ENCODE measurements at regions not wholly inside any gene's neighbourhood (a gene's known extent, or its start where the extent isn't known, plus 50 kb on each side); places are given as distances from the start of the nearest gene placed in this dataset.

- Histone ChIP-seq H3K4me1 (replicated peaks in 1 of 2) (peaks cover 0 to 23% of the 10 kb centered on the region in 2 donors), H3K4me3 (no peak overlapping the region), H3K27ac (no peak overlapping the region)
- peak in 7 of 8 experiments; percentile 88 to 97 (median 89) for ATAC-seq (replicated peaks in 6 of 8)
- in situ Hi-C loops (cut with MboI; ENCODE audit: low pct_unique_long_range_greater_than_20kb in 2 of 9, low sequenced_read_pairs in 9 of 9, unreplicated experiment in 9 of 9), result no loop called here
- WGBS, 10 experiments, result 0 to 81% (median 53%) methylated on average over 3 to 11 of the region's 12 CpGs
Observed at GRCh38 chr5:4804691-4805360, 335.3 kb upstream of the ADAMTS16 start.

GRCh38 chr5:4815002-4815401 is 325.1 kb upstream of the ADAMTS16 start:
- no peak for ATAC-seq (replicated peaks in 6 of 8)

GRCh38 chr5:4817767-4818166 is 322.4 kb upstream of the ADAMTS16 start:
- WGBS, 10 experiments, result 0 to 100% (median 89%) methylated on average over 1 to 2 of the region's 2 CpGs; no CpG with 5 or more reads in 2 of the 10 experiments
- no peaks in the 10 kb centered on the region for H3K4me1 ChIP-seq (replicated peaks in 1 of 2)
- peak in 1 of 8 experiments; percentile 14 for ATAC-seq (replicated peaks in 6 of 8)

More at GRCh38 chr5:4815002-4815401, 325.1 kb upstream of the ADAMTS16 start:
- Histone ChIP-seq H3K4me3 (no peak overlapping the region), H3K4me1 (replicated peaks in 1 of 2) (no peaks in the 10 kb centered on the region), H3K27ac (no peak overlapping the region)
- WGBS, 10 experiments, result 0 to 87% (median 55%) methylated on average over 1 to 3 of the region's 3 CpGs; no CpG with 5 or more reads in 1 of the 10 experiments
- in situ Hi-C loops (cut with MboI; ENCODE audit: low pct_unique_long_range_greater_than_20kb in 2 of 9, low sequenced_read_pairs in 9 of 9, unreplicated experiment in 9 of 9), result no loop called here

DNA sequence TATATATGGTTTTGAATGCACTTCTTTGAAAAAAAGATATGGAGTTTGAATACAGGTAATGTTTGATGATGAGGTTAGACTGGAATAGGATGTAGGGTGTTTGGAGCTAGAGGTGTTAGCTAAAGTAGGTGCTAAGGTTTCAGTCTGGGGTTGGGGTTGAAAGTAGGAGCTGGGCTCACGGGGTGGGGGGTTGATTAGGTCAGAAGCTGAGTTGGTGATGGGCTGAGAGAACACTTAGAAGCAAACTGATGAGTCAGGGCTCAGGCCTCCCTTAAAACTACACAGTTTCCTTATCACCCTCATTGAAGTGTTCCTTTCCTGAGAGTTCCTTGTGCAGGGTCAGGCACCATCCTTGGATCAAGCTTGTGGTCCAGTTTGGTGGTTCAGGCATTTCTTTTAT is 308.8 kb upstream of the ADAMTS16 start:
- ATAC-seq (replicated peaks in 6 of 8), result no peak
- in situ Hi-C loops (cut with MboI; ENCODE audit: low pct_unique_long_range_greater_than_20kb in 2 of 9, low sequenced_read_pairs in 9 of 9, unreplicated experiment in 9 of 9), result loop anchor here in 1 of 9 experiments (25.0 kb wide), 1 partner anchor 94 kb away; no protein-coding TSS in a partner anchor
- H3K4me3 ChIP-seq, result no peak overlapping the region
- peaks cover 0 to 16% of the 10 kb centered on the region in 2 donors for H3K4me1 ChIP-seq (replicated peaks in 1 of 2)
- 0 to 33% methylated on average over 1 of the region's 1 CpG; no CpG with 5 or more reads in 8 of the 10 experiments for WGBS, 10 experiments
- no peak overlapping the region for H3K27ac ChIP-seq

More at GRCh38 chr5:4817767-4818166, 322.4 kb upstream of the ADAMTS16 start:
- Histone ChIP-seq H3K27ac (no peak overlapping the region), H3K4me3 (no peak overlapping the region)
- in situ Hi-C loops (cut with MboI; ENCODE audit: low pct_unique_long_range_greater_than_20kb in 2 of 9, low sequenced_read_pairs in 9 of 9, unreplicated experiment in 9 of 9), result no loop called here

DNA sequence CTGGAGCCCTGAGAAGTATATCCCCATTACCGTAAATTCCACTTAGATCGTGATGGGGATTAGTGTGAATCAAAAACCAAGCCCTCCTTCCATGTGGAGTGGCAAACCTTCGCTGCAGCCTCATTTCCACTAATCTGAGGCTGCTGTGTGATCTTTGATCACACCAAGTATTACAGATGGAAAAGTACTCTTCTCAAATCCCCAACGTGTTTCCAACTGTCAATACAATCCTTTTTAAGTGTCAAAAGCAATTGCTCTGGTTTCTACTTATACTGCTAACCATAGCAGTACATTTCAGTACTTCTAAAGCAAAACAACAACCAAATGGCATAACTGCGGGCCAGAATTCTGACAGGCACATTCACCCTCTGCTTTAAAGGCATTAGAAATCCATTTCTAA is 307.7 kb upstream of the ADAMTS16 start:
- no peak overlapping the region for H3K27ac ChIP-seq
- no peak for ATAC-seq (replicated peaks in 6 of 8)
- H3K4me1 ChIP-seq (replicated peaks in 1 of 2), result peaks cover 0 to 16% of the 10 kb centered on the region in 2 donors
- no peak overlapping the region for H3K4me3 ChIP-seq
- in situ Hi-C loops (cut with MboI; ENCODE audit: low pct_unique_long_range_greater_than_20kb in 2 of 9, low sequenced_read_pairs in 9 of 9, unreplicated experiment in 9 of 9), result loop anchor here in 1 of 9 experiments (25.0 kb wide), 1 partner anchor 95 kb away; no protein-coding TSS in a partner anchor
- 0 to 93% (median 59%) methylated on average over 1 to 5 of the region's 5 CpGs for WGBS, 10 experiments

DNA sequence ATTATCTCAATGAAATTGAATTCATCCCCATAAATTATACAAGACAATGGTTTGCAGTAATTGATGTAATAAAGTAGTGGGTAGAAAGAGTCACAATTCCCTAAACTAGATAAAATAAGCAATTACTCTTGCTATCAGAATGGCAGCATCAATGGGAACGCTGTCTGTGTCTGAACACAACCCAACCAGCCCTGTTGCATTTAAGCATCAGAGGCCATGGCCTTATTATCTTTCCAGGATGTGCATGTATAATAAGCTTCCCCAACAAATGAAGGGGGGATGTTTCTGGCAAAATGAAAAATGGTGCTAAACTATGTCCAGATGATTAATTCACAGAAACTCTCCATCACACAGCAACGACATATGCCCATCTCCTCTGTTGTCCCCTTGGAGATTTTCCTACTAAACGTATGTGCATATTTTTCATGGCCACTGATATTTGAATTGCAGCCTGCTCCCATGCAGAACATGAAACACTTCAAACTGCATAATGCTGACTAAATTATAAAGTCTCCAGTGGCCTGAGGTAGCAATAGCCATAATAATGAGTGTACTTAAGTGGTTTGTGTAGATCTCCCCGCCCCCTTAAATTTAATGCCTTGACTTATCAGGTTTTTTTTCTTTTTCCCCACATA is 306.9 kb upstream of the ADAMTS16 start:
- WGBS, 10 experiments, result 0 to 100% (median 33%) methylated on average over 1 to 4 of the region's 4 CpGs; no CpG with 5 or more reads in 1 of the 10 experiments
- ATAC-seq (replicated peaks in 6 of 8), result peak; percentile 36 to 96 (median 60)
- in situ Hi-C loops (cut with MboI; ENCODE audit: low pct_unique_long_range_greater_than_20kb in 2 of 9, low sequenced_read_pairs in 9 of 9, unreplicated experiment in 9 of 9), result loop anchor here in 1 of 9 experiments (25.0 kb wide), 1 partner anchor 96 kb away; no protein-coding TSS in a partner anchor
- H3K27ac ChIP-seq, result no peak overlapping the region
- H3K4me3 ChIP-seq, result no peak overlapping the region
- peaks cover 0 to 16% of the 10 kb centered on the region in 2 donors for H3K4me1 ChIP-seq (replicated peaks in 1 of 2)

GRCh38 chr5:4837489-4838058 is 302.6 kb upstream of the ADAMTS16 start:
- Histone ChIP-seq H3K4me1 (replicated peaks in 1 of 2) (peaks cover 0 to 12% of the 10 kb centered on the region in 2 donors), H3K27ac (no peak overlapping the region), H3K4me3 (no peak overlapping the region)
- ATAC-seq (replicated peaks in 6 of 8), result no peak
- WGBS, 10 experiments, result 85 to 95% methylated on average over 4 to 7 of the region's 28 CpGs; no CpG with 5 or more reads in 8 of the 10 experiments
- in situ Hi-C loops (cut with MboI; ENCODE audit: low pct_unique_long_range_greater_than_20kb in 2 of 9, low sequenced_read_pairs in 9 of 9, unreplicated experiment in 9 of 9), result loop anchor here in 1 of 9 experiments (25.0 kb wide), 1 partner anchor 100 kb away; no protein-coding TSS in a partner anchor

DNA sequence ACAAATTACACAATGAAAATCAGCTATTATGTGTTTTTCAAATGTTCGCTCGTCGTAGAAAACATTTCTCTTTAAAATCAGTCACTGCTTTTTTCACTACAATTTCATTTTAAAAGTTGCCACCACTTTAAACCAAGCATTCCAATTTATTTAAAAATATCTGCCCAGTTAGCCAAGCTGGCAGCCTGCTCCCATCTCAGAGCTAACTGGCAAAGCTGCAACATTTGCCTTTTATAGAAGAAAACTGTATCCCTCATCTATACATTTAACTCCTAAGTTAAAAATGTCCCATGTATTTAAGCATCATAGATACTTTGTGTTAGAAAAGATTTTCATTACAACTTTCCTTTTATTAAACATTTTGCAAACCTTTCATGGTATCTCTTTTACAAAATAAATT is 294.9 kb upstream of the ADAMTS16 start:
- 6 to 100% (median 85%) methylated on average over 1 to 3 of the region's 3 CpGs; no CpG with 5 or more reads in 1 of the 10 experiments for WGBS, 10 experiments
- H3K27ac ChIP-seq, result no peak overlapping the region
- H3K4me3 ChIP-seq, result no peak overlapping the region
- in situ Hi-C loops (cut with MboI; ENCODE audit: low pct_unique_long_range_greater_than_20kb in 2 of 9, low sequenced_read_pairs in 9 of 9, unreplicated experiment in 9 of 9), result loop anchor here in 1 of 9 experiments (25.0 kb wide), 1 partner anchor 108 kb away; no protein-coding TSS in a partner anchor
- ATAC-seq (replicated peaks in 6 of 8), result no peak
- H3K4me1 ChIP-seq (replicated peaks in 1 of 2), result peaks cover 0 to 2% of the 10 kb centered on the region in 2 donors

GRCh38 chr5:4847766-4848165 is 292.4 kb upstream of the ADAMTS16 start:
- H3K4me1 ChIP-seq (replicated peaks in 1 of 2), result peaks cover 0 to 2% of the 10 kb centered on the region in 2 donors
- no peak overlapping the region for H3K27ac ChIP-seq
- no peak overlapping the region for H3K4me3 ChIP-seq
- WGBS, 10 experiments, result 38 to 100% (median 93%) methylated on average over 1 to 3 of the region's 3 CpGs; no CpG with 5 or more reads in 3 of the 10 experiments
- in situ Hi-C loops (cut with MboI; ENCODE audit: low pct_unique_long_range_greater_than_20kb in 2 of 9, low sequenced_read_pairs in 9 of 9, unreplicated experiment in 9 of 9), result loop anchor here in 1 of 9 experiments (25.0 kb wide), 1 partner anchor 110 kb away; no protein-coding TSS in a partner anchor
- no peak for ATAC-seq (replicated peaks in 6 of 8)

DNA sequence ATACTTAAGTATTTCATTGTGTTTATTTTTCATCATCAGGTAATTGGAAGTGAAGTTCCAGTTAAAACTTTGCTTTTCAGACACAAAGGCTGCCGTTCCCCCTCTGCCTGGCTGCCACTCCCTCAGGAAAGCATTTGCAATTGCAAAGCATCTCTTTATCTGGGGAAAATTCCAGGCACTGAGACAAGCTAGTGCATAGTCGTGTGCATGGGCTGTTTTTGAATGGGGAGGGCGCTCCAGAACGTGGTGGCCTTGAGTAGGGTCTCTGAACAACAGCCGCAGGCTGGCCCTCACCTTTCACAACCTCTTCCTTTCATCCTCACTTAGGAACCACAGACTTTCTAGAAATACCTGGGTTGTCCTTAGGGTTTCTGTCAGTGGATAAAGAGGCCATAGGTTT is 285.1 kb upstream of the ADAMTS16 start:
- WGBS, 10 experiments, result 10 to 100% (median 23%) methylated on average over 1 to 5 of the region's 5 CpGs; no CpG with 5 or more reads in 2 of the 10 experiments
- ATAC-seq (replicated peaks in 6 of 8), result peak in 3 of 8 experiments; percentile 29 to 43 (median 29)
- no peak overlapping the region for H3K4me3 ChIP-seq
- no peak overlapping the region for H3K27ac ChIP-seq
- H3K4me1 ChIP-seq (replicated peaks in 1 of 2), result no peaks in the 10 kb centered on the region
- in situ Hi-C loops (cut with MboI; ENCODE audit: low pct_unique_long_range_greater_than_20kb in 2 of 9, low sequenced_read_pairs in 9 of 9, unreplicated experiment in 9 of 9), result loop anchor here in 1 of 9 experiments (25.0 kb wide), 1 partner anchor 143 kb away; no protein-coding TSS in a partner anchor

- in situ Hi-C loops (cut with MboI; ENCODE audit: low pct_unique_long_range_greater_than_20kb in 2 of 9, low sequenced_read_pairs in 9 of 9, unreplicated experiment in 9 of 9), result loop anchor here in 1 of 9 experiments (25.0 kb wide), 1 partner anchor 144 kb away; no protein-coding TSS in a partner anchor
- peak in 2 of 8 experiments; percentile 22 to 56 for ATAC-seq (replicated peaks in 6 of 8)
- WGBS, 10 experiments, result 14 to 100% (median 71%) methylated on average over 1 to 2 of the region's 2 CpGs; no CpG with 5 or more reads in 5 of the 10 experiments
- Histone ChIP-seq H3K4me1 (replicated peaks in 1 of 2) (no peaks in the 10 kb centered on the region), H3K4me3 (no peak overlapping the region), H3K27ac (no peak overlapping the region)
Observed at GRCh38 chr5:4855880-4856279, 284.2 kb upstream of the ADAMTS16 start.

DNA sequence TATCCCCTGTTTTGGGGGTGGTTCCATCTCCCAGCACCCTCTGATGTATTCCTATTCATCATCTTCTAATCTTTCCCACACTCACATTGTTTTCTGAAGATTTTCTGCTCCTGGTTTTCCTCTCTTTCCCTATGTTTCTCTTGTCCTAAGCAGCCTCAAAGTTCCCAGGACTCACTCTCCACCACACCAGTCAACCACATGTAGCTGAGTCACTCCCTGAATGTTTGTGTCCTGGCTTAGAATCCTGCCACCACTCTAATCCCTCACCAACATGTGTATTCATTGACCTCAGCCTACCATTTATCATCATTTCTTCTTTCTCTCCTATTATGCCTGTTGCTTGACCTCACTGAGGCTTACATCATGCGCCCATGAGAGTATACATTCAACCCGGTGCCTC is 282.4 kb upstream of the ADAMTS16 start:
- Histone ChIP-seq H3K4me3 (no peak overlapping the region), H3K4me1 (replicated peaks in 1 of 2) (no peaks in the 10 kb centered on the region), H3K27ac (no peak overlapping the region)
- peak in 1 of 8 experiments; percentile 36 for ATAC-seq (replicated peaks in 6 of 8)
- in situ Hi-C loops (cut with MboI; ENCODE audit: low pct_unique_long_range_greater_than_20kb in 2 of 9, low sequenced_read_pairs in 9 of 9, unreplicated experiment in 9 of 9), result loop anchor here in 1 of 9 experiments (25.0 kb wide), 1 partner anchor 145 kb away; no protein-coding TSS in a partner anchor
- WGBS, 10 experiments, result 63 to 100% (median 91%) methylated on average over 1 to 2 of the region's 2 CpGs; no CpG with 5 or more reads in 2 of the 10 experiments

Measured in motor neuron (in vitro differentiated cells).